ENCODE measurements at regions not wholly inside any gene's neighbourhood (a gene's known extent, or its start where the extent isn't known, plus 50 kb on each side); places are given as distances from the start of the nearest gene placed in this dataset.
"Not testable (repeated sequence)": the region's sequence is repeated elsewhere in the genome, so short reads cannot be mapped to it uniquely, and the experiment has no call there.

- no peak for DNase-seq
These were observed 879.2 kb upstream of the DDX18 start for GRCh38 chr2:116935097-116935814.

- no peak for DNase-seq
These were observed 866.2 kb upstream of the DDX18 start for GRCh38 chr2:116948258-116948657.

GRCh38 chr2:116949249-116949648 is 865.2 kb upstream of the DDX18 start:
- DNase-seq, result no peak

GRCh38 chr2:116952254-116952653 is 862.2 kb upstream of the DDX18 start:
- DNase-seq, result no peak

GRCh38 chr2:116955646-116956045 is 858.8 kb upstream of the DDX18 start:
- no peak for DNase-seq

GRCh38 chr2:116975608-116976007 is 838.9 kb upstream of the DDX18 start:
- DNase-seq, result no peak

- DNase-seq, result no peak
These were observed 834.4 kb upstream of the DDX18 start for GRCh38 chr2:116979916-116980764.

GRCh38 chr2:116987447-116987846 is 827.0 kb upstream of the DDX18 start:
- DNase-seq, result no peak

- no peak for DNase-seq
These were observed 826.2 kb upstream of the DDX18 start for GRCh38 chr2:116988303-116988702.

- no peak for DNase-seq
These were observed 795.1 kb upstream of the DDX18 start for GRCh38 chr2:117019357-117019756.

GRCh38 chr2:117027646-117028045 is 786.8 kb upstream of the DDX18 start:
- DNase-seq, result no peak

GRCh38 chr2:117028708-117029107 is 785.8 kb upstream of the DDX18 start:
- DNase-seq, result not testable (repeated sequence)

- no peak for DNase-seq
These were observed 758.8 kb upstream of the DDX18 start for GRCh38 chr2:117055499-117056375.

GRCh38 chr2:117056376-117056748 is 758.1 kb upstream of the DDX18 start:
- no peak for DNase-seq

- no peak for DNase-seq
These were observed 757.5 kb upstream of the DDX18 start for GRCh38 chr2:117057016-117057415.

GRCh38 chr2:117058366-117058765 is 756.1 kb upstream of the DDX18 start:
- DNase-seq, result no peak

GRCh38 chr2:117064021-117064420 is 750.5 kb upstream of the DDX18 start:
- DNase-seq, result no peak

GRCh38 chr2:117065912-117066311 is 748.6 kb upstream of the DDX18 start:
- DNase-seq, result no peak

- DNase-seq, result no peak
These were observed 746.6 kb upstream of the DDX18 start for GRCh38 chr2:117067900-117068299.

- DNase-seq, result no peak
These were observed 746.1 kb upstream of the DDX18 start for GRCh38 chr2:117068371-117068770.

- no peak for DNase-seq
These were observed 742.9 kb upstream of the DDX18 start for GRCh38 chr2:117071556-117072102.

GRCh38 chr2:117074756-117075155 is 739.7 kb upstream of the DDX18 start:
- DNase-seq, result no peak

- no peak for DNase-seq
These were observed 729.2 kb upstream of the DDX18 start for GRCh38 chr2:117085256-117085655.

Measured in stimulated activated CD4-positive, alpha-beta T cell treated with anti-CD3 and anti-CD28 coated beads, Interleukin-2, amount 100 ng/mL, for 48 hours (primary cell).